Adrenal gland (tissue), 9 donors: ENCODE measurements at regions not wholly inside any gene's neighbourhood (a gene's known extent, or its start where the extent isn't known, plus 50 kb on each side); places are given as distances from the start of the nearest gene placed in this dataset.

Source experiments
- DNase-seq, 7 donors: peaks; one replicate each; pipeline ENCODE4 v3.0.0-alpha.2; 2019 to 2020
- H3K27ac ChIP-seq, 5 donors: fragments of 200-600 bp; sonication (generic) in 4 of 5; 1 replicate in 3 of 5; 2 replicates in 2 of 5; pipeline versions ENCODE4 v1.5.1 to v1.8.0; 2016 to 2020; ENCODE audit warnings: mild to moderate bottlenecking in 1 of 5
- H3K27me3 ChIP-seq: fragments of 200-600 bp; 2 replicates; pipeline ENCODE4 v1.8.0; 2021
- H3K36me3 ChIP-seq, 2 donors: fragments of 200-600 bp; replicated peaks in 1 of 2; 1 replicate in 1 of 2; 2 replicates in 1 of 2; pipeline versions ENCODE4 v1.5.1 to v1.8.0; 2018 to 2022
- H3K4me1 ChIP-seq, 2 donors: fragments of 200-600 bp; replicated peaks in 1 of 2; 1 replicate in 1 of 2; 2 replicates in 1 of 2; pipeline versions ENCODE4 v1.5.1 to v1.8.0; 2018 to 2021
- H3K4me3 ChIP-seq, 4 donors: fragments of 200-600 bp; sonication (generic) in 3 of 4; one replicate each; pipeline ENCODE4 v1.5.1; 2016 to 2018
- H3K9me3 ChIP-seq, 3 donors: fragments of 200-600 bp; sonication (generic) in 1 of 3; replicated peaks in 1 of 3; 1 replicate in 2 of 3; 2 replicates in 1 of 3; pipeline versions ENCODE4 v1.5.1 to v1.8.0; 2016 to 2021
- CTCF ChIP-seq, 6 experiments: fragments of 450-650 bp in 4 of 6; fragments of 200-600 bp in 2 of 6; sonication (generic) in 1 of 6; IDR thresholded peaks; 1 replicate in 5 of 6; 2 replicates in 1 of 6; pipeline versions ENCODE4 v1.5.1 to v1.8.0; 2016 to 2021; ENCODE audit warnings: antibody characterized with exemption in 6 of 6, mild to moderate bottlenecking in 2 of 6, moderate library complexity in 1 of 6
- POLR2A ChIP-seq, 2 donors: fragments of 450-650 bp; IDR thresholded peaks; one replicate each; pipeline ENCODE4 v1.6.1; 2017; ENCODE audit warnings: antibody characterized with exemption in 2 of 2, mild to moderate bottlenecking in 2 of 2, moderate library complexity in 1 of 2
- WGBS, 4 donors: extraction: QIAGEN DNeasy Blood & Tissue Kit in 2 of 4; methylation state at CpG; one replicate each; pipeline versions ENCODE4 v1.1.5 to v1.1.7; 2013 to 2017; 5-methylcytosine and 5-hydroxymethylcytosine counted together
- intact Hi-C, 2 donors: fragments of 100-400 bp; cut with DNase I; formaldehyde crosslinking; loops; one replicate each; pipeline versions ENCODE4 v1.14.1 to v1.15.0; 2022 to 2023
- donor health status: healthy with polysubstance abuse.
- donor health status: Bipolar disorder and iron deficiency.
- donor health status: DM: yes; HTN: yes; CAD: no.
- donor health status: DM: no; HTN: no; CAD: no.
- donor health status: DM: no; HTN: no; CAD: no.

- TF ChIP-seq POLR2A (IDR thresholded peaks at IDR 0.05), result no peak
- no peak for TF ChIP-seq CTCF (IDR thresholded peaks at IDR 0.05)
- peak; percentile 10 to 75 (median 56) for DNase-seq
- no peak overlapping the region for H3K27ac ChIP-seq
- no peaks in the 10 kb centered on the region for H3K27me3 ChIP-seq
- WGBS, 4 donors, result 36 to 50% (median 43%) methylated on average over 1 to 3 of the region's 3 CpGs
- intact Hi-C loops, result no loop called here
- no peaks in the 10 kb centered on the region for H3K36me3 ChIP-seq
- H3K4me1 ChIP-seq, result no peaks in the 10 kb centered on the region
- H3K9me3 ChIP-seq, result no peaks in the 10 kb centered on the region
- H3K4me3 ChIP-seq, result no peak overlapping the region
These were observed 475.4 kb upstream of the RPS6KA3 start for GRCh38 chrX:20742106-20742505.

GRCh38 chrX:20740443-20740842, 473.7 kb upstream of the RPS6KA3 start:
- TF ChIP-seq CTCF (IDR thresholded peaks at IDR 0.05) (no peak), POLR2A (IDR thresholded peaks at IDR 0.05) (no peak)
- Histone ChIP-seq H3K36me3 (no peaks in the 10 kb centered on the region), H3K27me3 (no peaks in the 10 kb centered on the region), H3K4me1 (no peaks in the 10 kb centered on the region), H3K27ac (no peak overlapping the region), H3K4me3 (no peak overlapping the region), H3K9me3 (no peaks in the 10 kb centered on the region)
- DNase-seq, result no peak
- intact Hi-C loops, result no loop called here
- WGBS, 4 donors, result 45 to 92% (median 72%) methylated on average over 1 of the region's 1 CpG

- Histone ChIP-seq H3K27ac (no peak overlapping the region), H3K9me3 (no peaks in the 10 kb centered on the region), H3K36me3 (no peaks in the 10 kb centered on the region), H3K27me3 (peaks cover 2% of the 10 kb centered on the region), H3K4me3 (no peak overlapping the region), H3K4me1 (no peaks in the 10 kb centered on the region)
- no peak for DNase-seq
- no peak for TF ChIP-seq CTCF (IDR thresholded peaks at IDR 0.05)
- TF ChIP-seq POLR2A (IDR thresholded peaks at IDR 0.05), result no peak
- 56 to 70% (median 59%) methylated on average over 3 of the region's 3 CpGs for WGBS, 4 donors
- intact Hi-C loops, result no loop called here
These were observed 472.5 kb upstream of the RPS6KA3 start for GRCh38 chrX:20739038-20739745.

- 35 to 56% (median 41%) methylated on average over 1 of the region's 1 CpG for WGBS, 4 donors
- intact Hi-C loops, result no loop called here
- TF ChIP-seq POLR2A (IDR thresholded peaks at IDR 0.05) (no peak), CTCF (IDR thresholded peaks at IDR 0.05) (no peak)
- H3K9me3 ChIP-seq, result no peaks in the 10 kb centered on the region
- H3K27ac ChIP-seq, result no peak overlapping the region
- H3K4me3 ChIP-seq, result no peak overlapping the region
- H3K27me3 ChIP-seq, result peaks cover 12% of the 10 kb centered on the region
- no peaks in the 10 kb centered on the region for H3K36me3 ChIP-seq
- DNase-seq, result no peak
- H3K4me1 ChIP-seq, result no peaks in the 10 kb centered on the region
These were observed 462.7 kb upstream of the RPS6KA3 start for GRCh38 chrX:20729416-20729815.
